Stromal cell of bone marrow (primary cell): ENCODE measurements at regions not wholly inside any gene's neighbourhood (a gene's known extent, or its start where the extent isn't known, plus 50 kb on each side); places are given as distances from the start of the nearest gene placed in this dataset.

Experiments used
- DNase-seq: peaks from one replicate; pipeline ENCODE4 v3.0.0-alpha.2; 2012; ENCODE audit warnings: low read depth

- DNase-seq: no peak
Observed at GRCh38 chr13:74794582-74794981, 660.4 kb upstream of the KLF12 start.

GRCh38 chr13:74794147-74794546, 659.9 kb upstream of the KLF12 start:
- no peak for DNase-seq

GRCh38 chr13:74784959-74785358, 650.8 kb upstream of the KLF12 start:
- no peak for DNase-seq

GRCh38 chr13:74778946-74779345, 644.7 kb upstream of the KLF12 start:
- DNase-seq: no peak

GRCh38 chr13:74778087-74778486, 643.9 kb upstream of the KLF12 start:
- no peak for DNase-seq

GRCh38 chr13:74774264-74774663, 640.1 kb upstream of the KLF12 start:
- peak; percentile 61 for DNase-seq

- no peak for DNase-seq
Observed at GRCh38 chr13:74773248-74773647, 639.0 kb upstream of the KLF12 start.

GRCh38 chr13:74771964-74772363, 637.8 kb upstream of the KLF12 start:
- peak; percentile 74 for DNase-seq

GRCh38 chr13:74770361-74770760, 636.2 kb upstream of the KLF12 start:
- DNase-seq: peak; percentile 89

GRCh38 chr13:74769333-74769732, 635.1 kb upstream of the KLF12 start:
- DNase-seq: no peak

GRCh38 chr13:74768521-74769085, 634.4 kb upstream of the KLF12 start:
- no peak for DNase-seq

- DNase-seq: peak; percentile 43
Observed at GRCh38 chr13:74767050-74767449, 632.8 kb upstream of the KLF12 start.

- DNase-seq: no peak
Observed at GRCh38 chr13:74765955-74766354, 631.8 kb upstream of the KLF12 start.

GRCh38 chr13:74761801-74762757, 627.9 kb upstream of the KLF12 start:
- peak; percentile 21 for DNase-seq

GRCh38 chr13:74758188-74758587, 624.0 kb upstream of the KLF12 start:
- DNase-seq: no peak

- no peak for DNase-seq
Observed at GRCh38 chr13:74755065-74755464, 620.9 kb upstream of the KLF12 start.

- no peak for DNase-seq
Observed at GRCh38 chr13:74751739-74752138, 617.5 kb upstream of the KLF12 start.

- DNase-seq: no peak
Observed at GRCh38 chr13:74747186-74747955, 613.2 kb upstream of the KLF12 start.

- no peak for DNase-seq
Observed at GRCh38 chr13:74743992-74744391, 609.8 kb upstream of the KLF12 start.

- no peak for DNase-seq
Observed at GRCh38 chr13:74741732-74742131, 607.5 kb upstream of the KLF12 start.

GRCh38 chr13:74732736-74733385, 598.7 kb upstream of the KLF12 start:
- no peak for DNase-seq

GRCh38 chr13:74731731-74732130, 597.5 kb upstream of the KLF12 start:
- DNase-seq: no peak
